ENCODE measurements at regions not wholly inside any gene's neighbourhood (a gene's known extent, or its start where the extent isn't known, plus 50 kb on each side); places are given as distances from the start of the nearest gene placed in this dataset.

DNA sequence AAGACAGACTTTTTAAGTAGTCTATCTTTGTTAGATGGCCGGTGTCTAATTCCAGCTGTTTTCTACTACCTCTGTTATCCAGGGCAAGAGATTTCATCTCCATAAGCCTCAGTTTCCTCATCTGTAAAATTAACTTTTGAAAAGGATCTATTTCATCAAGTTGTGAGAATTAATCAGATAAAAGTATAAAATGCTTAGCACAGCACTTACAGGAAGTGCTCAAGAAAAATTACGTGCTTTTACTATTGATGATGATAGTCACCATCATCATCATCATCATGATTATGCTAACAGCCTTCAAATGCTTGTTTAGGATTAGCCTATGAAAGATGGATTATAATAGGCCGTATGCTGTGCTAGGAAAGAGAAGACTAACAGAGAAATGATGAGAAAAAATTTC, 76.2 kb downstream of the CYRIA start:
- peaks cover 8% of the 10 kb centered on the region for H3K4me1 Mint-ChIP-seq
- TF ChIP-seq, protein P1, sequence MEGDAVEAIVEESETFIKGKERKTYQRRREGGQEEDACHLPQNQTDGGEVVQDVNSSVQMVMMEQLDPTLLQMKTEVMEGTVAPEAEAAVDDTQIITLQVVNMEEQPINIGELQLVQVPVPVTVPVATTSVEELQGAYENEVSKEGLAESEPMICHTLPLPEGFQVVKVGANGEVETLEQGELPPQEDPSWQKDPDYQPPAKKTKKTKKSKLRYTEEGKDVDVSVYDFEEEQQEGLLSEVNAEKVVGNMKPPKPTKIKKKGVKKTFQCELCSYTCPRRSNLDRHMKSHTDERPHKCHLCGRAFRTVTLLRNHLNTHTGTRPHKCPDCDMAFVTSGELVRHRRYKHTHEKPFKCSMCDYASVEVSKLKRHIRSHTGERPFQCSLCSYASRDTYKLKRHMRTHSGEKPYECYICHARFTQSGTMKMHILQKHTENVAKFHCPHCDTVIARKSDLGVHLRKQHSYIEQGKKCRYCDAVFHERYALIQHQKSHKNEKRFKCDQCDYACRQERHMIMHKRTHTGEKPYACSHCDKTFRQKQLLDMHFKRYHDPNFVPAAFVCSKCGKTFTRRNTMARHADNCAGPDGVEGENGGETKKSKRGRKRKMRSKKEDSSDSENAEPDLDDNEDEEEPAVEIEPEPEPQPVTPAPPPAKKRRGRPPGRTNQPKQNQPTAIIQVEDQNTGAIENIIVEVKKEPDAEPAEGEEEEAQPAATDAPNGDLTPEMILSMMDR (conservative IDR thresholded peaks at IDR 0.05): no peak
- no peak overlapping the region for H3K4me3 Mint-ChIP-seq
- H3K27me3 Mint-ChIP-seq (ENCODE audit: low read depth): no peaks in the 10 kb centered on the region
- no peaks in the 10 kb centered on the region for H3K9me3 Mint-ChIP-seq
- DNase-seq (ENCODE audit: low read depth, low spot score): no peak
- peaks cover 5% of the 10 kb centered on the region for H3K36me3 Mint-ChIP-seq (ENCODE audit: low read depth)
- H3K27ac Mint-ChIP-seq (ENCODE audit: unreplicated experiment): no peak overlapping the region

DNA sequence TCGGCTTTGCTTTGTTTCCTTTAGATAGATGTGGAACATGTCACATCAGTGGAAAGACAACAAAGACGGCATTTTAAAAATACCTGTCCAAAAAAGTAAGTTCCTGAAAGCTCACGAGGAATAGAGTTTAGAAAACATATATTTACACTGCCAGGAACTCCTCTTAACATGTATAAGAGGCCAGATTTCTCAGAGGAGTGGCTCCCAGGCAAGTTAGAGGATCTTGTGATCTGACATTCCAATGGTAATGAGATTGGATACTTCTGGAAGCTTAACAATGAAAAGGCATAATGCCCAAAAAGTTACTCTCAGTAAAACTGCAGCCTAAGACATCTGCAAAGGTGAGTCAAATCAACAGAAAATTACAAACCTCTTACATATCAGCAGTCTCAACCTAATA, 77.1 kb downstream of the CYRIA start:
- H3K27ac Mint-ChIP-seq (ENCODE audit: unreplicated experiment): no peak overlapping the region

DNA sequence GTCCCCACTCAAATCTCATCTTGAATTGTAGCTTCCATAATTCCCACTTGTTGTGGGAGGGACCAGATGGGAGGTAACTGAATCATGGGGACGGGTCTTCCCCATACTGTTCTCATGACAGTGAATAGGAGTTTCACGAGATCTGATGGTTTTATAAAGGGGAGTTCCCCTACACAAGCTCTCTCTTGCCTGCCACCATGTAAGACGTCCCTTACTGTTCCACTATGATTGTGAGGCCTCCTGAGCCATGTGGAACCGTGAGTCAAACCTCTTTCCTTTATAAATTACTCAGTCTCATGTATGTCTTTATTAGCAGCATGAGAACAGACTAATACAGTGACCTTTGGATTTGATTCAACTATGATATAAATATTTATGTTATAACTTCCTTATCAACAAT, 78.0 kb downstream of the CYRIA start:
- no peaks in the 10 kb centered on the region for H3K27me3 Mint-ChIP-seq (ENCODE audit: low read depth)
- peaks cover 5% of the 10 kb centered on the region for H3K36me3 Mint-ChIP-seq (ENCODE audit: low read depth)
- TF ChIP-seq, protein P1 (conservative IDR thresholded peaks at IDR 0.05): no peak

More for the DNA sequence above, 77.1 kb downstream of the CYRIA start:
- Mint-ChIP-seq H3K4me1 (peaks cover 11% of the 10 kb centered on the region), H3K4me3 (no peak overlapping the region), H3K9me3 (no peaks in the 10 kb centered on the region), H3K36me3 (ENCODE audit: low read depth) (peaks cover 5% of the 10 kb centered on the region), H3K27me3 (ENCODE audit: low read depth) (no peaks in the 10 kb centered on the region)
- DNase-seq (ENCODE audit: low read depth, low spot score): no peak
- TF ChIP-seq, protein P1 (conservative IDR thresholded peaks at IDR 0.05): no peak

DNA sequence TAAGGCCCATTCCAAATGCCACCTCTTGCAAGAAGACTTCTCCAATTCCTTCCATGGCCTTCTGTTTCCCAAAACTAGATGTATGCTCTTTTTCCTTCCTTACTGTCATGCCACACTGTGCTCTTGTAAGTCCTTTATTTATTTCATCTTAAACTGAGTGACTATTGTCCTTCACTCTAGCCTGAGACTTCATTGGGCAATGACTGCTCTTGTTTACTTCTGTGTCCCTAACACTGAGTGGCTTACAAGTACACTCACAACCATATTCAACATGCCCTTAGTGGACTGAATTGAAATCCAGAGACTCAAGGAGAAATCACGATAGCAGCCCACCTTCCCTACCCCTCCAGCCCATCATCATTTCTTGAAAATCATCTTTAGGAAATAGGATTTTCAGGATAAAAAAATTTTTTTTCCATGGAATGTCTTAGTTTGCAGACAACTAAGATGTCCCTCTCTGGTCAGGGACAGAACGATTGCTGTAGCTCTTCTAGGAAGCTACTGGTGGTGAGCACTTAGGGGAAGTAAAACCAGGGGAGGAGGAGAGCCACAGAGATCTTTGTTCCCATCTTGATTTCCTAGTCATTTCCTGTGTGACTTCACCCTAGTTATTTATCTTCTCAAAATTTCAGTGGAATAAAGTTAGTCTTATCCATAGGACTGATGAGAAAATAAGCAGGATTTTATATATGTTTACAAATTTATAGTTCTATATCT, 80.7 kb downstream of the CYRIA start:
- Mint-ChIP-seq H3K4me1 (peaks cover 11% of the 10 kb centered on the region), H3K4me3 (no peak overlapping the region), H3K27ac (ENCODE audit: unreplicated experiment) (no peak overlapping the region), H3K9me3 (peaks cover 2% of the 10 kb centered on the region), H3K36me3 (ENCODE audit: low read depth) (peaks cover 7% of the 10 kb centered on the region), H3K27me3 (ENCODE audit: low read depth) (no peaks in the 10 kb centered on the region)
- DNase-seq (ENCODE audit: low read depth, low spot score): no peak
- TF ChIP-seq, protein P1 (conservative IDR thresholded peaks at IDR 0.05): no peak

More for the DNA sequence above, 78.0 kb downstream of the CYRIA start:
- Mint-ChIP-seq H3K9me3 (no peaks in the 10 kb centered on the region), H3K4me3 (no peak overlapping the region), H3K4me1 (peaks cover 11% of the 10 kb centered on the region), H3K27ac (ENCODE audit: unreplicated experiment) (no peak overlapping the region)
- DNase-seq (ENCODE audit: low read depth, low spot score): no peak

DNA sequence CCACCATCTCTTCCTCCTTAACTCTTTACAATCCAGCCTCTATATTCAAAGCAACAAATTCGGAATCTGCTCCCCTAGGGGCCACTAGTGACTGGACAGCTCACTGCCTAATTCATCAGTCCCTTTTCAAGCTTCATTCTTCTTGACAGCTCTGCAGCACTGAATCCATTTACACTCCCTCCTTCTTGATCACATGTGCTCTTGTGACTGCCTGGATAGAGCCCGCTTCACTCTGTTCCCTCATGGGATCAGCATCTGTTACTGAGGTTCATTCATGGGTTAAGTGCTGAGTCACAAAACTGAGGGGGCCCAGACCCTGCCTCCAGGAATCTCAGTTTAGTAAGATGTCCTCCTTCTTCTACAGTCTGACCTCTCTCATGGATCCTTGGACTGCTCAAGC, 81.5 kb downstream of the CYRIA start:
- Mint-ChIP-seq H3K4me1 (peaks cover 11% of the 10 kb centered on the region), H3K36me3 (ENCODE audit: low read depth) (peaks cover 7% of the 10 kb centered on the region), H3K27me3 (ENCODE audit: low read depth) (no peaks in the 10 kb centered on the region), H3K27ac (ENCODE audit: unreplicated experiment) (peak overlapping the region; percentile 81), H3K9me3 (peaks cover 2% of the 10 kb centered on the region), H3K4me3 (no peak overlapping the region)
- DNase-seq (ENCODE audit: low read depth, low spot score): no peak
- TF ChIP-seq, protein P1 (conservative IDR thresholded peaks at IDR 0.05): no peak

Measured in neural crest cell (in vitro differentiated cells).